Stimulated activated CD4-positive, alpha-beta T cell treated with anti-CD3 and anti-CD28 coated beads, Interleukin-12 subunit alpha, Interleukin-12 subunit beta, amount 100 ng/mL, for 24 hours (primary cell): ENCODE measurements at regions not wholly inside any gene's neighbourhood (a gene's known extent, or its start where the extent isn't known, plus 50 kb on each side); places are given as distances from the start of the nearest gene placed in this dataset.

ENCODE experiments used
- DNase-seq, 2 experiments: peaks; one replicate each; pipeline ENCODE4 v3.0.0-alpha.2; 2020; ENCODE audit warnings: low read depth in 2 of 2

DNA sequence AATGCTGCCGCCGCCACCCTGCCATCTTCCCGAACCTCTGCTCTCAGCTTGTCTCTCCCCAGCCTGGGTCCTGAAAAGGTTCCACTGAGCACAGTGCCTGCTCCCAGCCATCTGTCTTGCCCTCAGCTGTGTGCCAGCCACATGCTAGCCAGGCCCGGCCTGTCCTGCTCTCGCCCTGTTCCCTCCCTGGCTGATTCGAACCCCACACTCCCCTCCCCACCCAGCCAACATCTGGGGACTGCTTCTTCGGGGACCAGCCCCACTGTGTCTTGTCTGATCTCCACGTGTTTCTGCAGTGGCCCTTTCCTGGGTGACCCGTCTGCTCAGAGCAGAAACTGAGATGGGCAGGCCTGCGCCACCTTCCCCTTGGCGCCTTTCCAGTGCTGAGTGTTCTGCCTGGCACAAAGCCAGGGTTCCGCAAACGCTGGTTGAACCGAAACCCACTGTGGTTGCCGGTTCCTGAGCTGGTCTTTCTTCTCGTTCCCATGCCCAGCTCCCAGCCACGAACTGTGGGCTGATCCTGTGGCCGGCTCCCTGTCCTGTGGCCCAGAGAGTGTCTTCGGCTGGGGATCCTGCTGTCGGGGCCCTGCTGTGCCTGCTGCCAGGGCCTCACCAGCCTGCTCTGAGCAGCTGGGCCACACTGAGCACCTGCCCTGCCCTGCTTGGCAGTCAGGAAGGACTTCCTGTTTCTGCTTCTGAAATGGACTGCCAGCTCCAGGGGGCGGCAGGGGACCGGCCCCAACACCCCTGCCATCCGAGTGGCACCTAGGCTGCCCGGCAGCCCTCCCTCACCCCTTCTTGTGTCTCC lies 62.7 kb upstream of the KLF13 start:
- DNase-seq: peak; percentile 49 to 66

DNA sequence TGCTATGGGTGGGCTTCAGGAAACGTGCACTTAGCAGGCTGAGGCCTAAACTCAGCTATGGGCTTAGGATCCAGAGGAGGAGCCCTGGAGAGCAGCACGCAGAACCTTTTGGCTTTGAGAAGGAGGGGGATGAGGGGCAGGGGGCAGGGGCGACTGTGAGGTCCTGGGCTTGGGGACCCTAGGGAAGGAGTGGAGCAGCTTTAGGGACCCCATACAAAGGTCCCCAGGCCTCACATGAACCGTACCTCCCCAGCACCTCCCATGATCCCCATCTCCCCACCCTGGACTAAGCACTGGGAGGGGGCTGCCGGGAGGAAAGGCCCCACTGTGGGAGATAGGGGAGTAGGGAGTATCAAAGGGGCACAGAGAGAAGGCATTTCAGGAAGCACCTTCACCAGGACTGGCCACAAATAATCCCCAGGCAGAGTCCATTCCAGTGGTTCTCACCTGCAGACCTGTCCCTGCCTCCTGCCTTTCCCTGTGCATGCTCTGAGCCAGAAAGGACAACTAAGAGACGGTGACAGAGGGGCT lies 62.0 kb upstream of the KLF13 start:
- no peak for DNase-seq

DNA sequence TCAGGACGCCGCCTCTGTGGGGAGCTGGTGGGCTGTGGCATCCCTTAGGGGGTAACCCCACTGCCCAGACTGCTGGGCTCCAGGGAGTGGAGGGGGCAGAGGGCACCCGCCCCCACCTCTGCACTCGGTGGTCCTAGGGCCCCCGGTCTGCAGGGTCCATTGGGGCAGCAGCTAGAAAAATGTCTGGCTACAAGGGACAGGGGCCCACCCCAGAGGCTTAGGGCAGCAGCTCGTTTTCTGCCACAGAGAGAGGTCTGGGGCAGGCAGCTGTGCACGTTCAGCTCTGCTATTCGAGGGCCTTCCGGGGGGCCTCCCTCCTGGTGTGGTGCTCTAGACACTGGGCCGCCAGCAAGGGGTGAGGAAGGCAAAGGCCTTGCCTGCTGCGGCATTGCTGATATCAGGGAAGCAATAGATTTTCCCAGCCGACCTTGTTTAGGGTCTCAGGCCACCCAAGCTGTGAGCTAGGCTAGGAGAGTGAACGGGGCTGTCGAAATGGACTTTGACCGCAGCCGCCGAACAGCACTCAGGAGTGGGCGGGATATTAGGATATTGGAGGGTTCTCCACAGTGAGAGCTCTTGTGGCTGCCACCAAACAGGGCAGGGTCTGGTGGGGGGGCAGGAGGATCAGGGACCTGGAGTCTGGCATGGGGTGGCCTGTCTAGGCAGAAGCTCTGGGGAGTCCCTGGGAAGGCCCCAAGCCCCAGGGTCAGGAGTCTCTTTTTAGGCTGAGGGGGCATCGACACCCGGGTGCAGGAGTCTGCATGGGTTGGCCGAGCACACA lies 61.4 kb upstream of the KLF13 start:
- no peak for DNase-seq

DNA sequence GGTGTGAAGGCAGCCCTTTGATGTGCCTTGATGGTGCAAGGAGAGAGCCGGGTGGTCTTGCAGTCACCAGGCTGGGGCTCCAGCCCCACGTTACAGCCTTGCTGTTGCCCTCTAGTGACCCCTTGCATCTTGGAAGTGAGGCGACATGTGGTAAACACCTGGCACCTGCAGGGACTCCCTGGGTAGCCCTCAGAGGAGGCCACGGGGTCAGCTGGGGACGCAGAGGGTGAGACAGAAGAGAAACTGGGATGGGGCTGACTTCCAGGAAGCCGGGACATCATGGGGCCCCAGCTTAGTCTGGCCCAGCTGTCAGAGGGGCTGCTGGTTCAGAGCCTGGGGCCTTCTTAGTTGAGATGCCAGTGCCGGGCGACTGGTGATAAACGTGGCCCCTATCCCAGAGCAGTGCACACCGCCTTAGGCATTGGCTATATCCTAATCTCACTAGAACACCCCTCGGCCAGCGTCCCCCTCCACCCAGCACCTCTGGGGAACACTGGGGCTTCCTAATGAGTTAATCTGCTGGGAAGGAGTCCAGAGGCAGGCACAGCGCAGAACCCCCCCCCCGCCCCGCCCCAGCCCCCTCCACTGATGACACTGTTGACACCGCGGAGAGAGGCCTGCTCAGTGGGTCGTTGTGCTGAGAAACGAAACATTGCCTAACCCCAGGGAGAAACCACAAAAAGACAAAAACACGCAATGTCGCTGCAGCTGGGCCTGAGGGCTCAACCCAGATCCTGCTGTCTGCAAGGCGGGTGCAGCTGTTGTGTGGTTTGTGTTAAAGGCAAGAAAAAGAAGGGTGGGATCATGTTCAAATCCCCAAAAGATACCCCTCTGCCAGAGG lies 60.5 kb upstream of the KLF13 start:
- peak; percentile 29 to 55 for DNase-seq

DNA sequence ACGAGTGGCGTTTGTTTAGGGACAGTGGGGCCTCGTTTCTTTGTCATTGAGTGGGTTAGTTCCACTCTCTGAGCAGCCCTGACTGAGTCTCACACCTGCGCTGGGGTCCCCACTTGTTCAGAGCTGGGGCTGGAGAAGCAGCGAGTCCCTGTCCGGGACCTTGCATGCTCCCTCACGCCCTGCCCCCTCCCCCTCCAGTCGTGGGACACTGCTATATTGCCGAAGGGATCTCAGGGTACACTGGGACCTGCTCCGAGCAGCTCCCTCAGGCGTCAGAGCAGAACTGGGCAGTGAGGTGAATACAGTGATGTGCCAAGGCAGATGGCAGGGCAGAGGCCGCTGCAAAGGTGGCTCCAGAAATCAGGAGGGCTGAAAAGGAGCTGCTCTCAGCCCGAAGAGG lies 59.9 kb upstream of the KLF13 start:
- DNase-seq: no peak

DNA sequence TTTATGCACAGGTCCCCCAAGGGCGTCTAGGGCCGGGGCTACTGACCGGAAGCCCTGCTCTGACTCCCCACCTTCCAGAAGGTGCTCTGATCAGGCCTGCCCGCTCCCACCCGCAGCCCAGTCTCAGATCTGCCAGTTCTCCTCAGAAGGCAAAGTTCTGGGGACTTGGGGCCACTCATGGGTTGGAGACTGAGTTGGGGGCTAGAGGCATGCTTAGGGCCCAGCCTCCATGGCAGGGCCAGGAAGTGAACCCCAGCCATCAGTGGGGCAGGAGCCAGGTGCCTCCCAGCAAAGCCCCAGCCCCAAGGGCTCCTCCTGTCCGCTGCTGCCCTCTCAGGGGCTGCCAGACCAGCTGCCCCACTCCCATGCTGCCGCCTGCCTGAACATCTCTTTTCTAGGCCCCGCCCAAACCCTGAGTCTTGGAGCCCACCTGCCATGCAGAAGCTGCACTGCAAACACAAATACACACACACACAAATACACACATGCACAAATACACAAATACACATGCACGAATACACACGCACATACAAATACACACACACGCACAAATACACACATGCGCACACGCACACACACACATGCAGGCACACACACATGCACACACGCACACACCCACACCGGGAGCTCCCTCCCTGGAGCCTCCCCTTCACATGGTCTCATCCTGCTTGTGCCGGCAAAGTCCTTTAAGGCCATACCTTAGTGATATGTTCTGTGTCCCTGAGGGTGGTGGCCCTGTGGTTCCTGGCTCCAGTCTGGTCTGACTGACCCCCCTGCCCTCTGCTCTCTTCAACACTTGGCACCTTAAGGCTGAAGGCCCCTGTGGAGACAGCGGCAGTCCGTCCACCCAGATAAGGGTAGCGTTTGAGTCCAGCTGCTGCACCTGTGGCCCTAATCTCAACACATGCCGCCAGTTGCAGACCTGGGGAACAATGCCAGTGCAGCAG lies 59.2 kb upstream of the KLF13 start:
- DNase-seq: no peak

DNA sequence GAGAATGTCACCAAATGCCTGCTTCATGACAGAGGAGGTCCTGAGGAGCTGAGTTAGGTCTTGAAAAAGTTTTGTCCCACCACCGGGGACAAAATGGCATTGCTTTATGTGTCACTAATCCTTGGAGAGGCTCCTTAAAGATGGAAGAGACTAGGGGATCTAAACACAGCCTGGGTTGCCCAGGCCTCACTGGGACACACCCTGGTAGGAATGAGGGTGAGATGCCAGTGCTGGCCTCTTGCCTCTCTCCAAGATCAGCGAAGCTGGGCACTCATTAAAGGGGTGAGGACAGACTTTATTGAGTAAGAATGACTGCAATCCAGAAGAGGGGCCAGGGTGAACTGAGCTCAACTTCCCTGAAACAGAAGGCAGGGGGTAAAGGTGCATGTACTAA lies 58.5 kb upstream of the KLF13 start:
- DNase-seq: no peak

DNA sequence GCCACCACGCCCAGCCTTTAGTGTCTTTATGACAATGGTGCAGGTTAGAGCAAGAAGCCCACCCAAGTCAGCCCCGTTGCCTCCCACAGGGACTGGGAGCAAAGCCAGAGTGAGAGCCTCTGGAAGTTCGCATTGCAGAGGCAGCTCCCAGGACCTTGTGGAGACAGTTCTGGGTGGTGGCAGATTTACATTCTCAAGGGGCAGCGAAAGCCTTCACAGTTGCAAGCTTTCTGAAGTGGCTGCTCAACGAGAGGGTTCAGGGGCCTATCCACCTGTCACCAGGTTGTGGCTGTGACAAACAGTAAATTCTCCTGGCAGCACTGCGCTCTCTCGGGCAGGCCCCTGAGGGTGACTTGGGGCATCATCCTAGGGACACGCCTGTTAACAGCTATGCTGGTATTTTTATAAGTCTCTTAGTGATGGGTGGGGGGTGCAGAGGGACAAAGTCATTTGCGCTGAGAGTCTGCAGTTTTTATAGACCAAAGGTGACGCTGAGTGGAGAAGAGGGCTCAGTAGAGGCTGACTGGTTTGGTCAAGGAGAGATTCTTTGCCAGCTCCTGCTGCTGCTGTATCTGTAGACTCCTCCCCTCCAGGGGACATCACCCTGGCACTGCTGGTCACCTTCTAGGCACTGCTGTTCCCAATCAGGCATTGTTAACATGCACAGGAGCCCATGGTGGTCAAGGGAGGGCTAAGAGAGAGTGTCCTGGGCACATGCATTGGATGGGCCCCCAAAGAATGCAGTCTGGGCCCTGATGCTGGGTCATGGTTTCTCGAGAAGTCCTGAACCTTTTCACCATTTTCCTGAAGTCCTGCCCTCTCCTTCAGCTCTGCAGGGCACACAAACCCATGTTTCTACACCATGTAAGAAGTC lies 57.5 kb upstream of the KLF13 start:
- no peak for DNase-seq

DNA sequence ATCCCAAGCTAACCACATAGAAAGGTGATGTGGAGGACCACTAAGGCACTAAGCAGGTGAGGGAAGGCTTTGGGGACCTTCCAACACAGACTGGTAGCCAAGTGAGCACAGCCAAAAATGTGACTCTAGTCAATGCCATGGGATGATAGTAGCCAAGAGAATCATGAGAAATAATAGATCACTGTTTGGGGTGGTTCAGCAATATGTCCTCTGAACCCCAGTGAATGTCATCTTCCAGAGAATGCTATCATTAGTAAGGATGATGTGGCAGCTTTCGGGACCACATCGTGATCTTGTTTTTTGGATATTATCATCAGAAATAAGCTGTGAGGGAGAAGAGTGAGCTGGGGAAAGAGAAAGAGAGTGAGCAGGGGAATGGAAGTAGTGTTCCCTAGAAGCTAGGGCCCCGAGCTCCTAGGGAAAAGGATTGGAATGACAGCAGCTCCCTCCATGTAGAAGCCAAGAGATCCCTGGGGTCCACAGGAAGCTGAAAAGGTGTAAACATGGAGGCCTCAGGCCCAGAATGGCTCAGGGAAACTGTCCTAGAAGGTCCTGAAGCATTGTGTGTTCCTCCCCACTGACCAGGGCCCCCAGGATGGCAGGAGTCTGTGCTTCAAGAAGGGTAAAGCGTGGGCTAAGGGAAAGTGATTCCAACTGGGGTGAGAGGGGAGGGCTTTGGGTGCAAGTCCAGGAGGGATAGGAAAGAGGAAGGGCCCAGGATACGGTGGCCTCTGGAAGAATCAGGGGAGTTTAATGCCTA lies 56.6 kb upstream of the KLF13 start:
- no peak for DNase-seq

DNA sequence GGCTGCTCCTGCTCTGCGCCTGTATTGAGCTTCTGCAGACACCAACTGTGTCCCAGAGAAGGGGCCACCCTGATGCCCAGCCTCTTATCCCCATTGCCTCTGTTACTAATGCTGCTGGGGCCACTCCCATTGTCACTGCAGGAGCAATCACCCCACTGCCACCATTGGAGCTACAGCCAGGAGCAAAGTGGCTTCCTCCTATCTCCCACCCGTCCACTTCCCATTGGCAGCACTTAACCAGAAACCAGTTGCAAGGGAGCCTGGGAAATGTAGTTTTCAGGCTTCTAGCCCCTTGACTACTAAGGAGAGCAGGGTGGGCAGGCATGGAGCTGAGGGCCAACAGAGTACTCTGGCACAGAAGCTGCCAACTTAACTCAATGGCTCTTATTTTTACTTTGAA lies 55.9 kb upstream of the KLF13 start:
- DNase-seq: no peak

DNA sequence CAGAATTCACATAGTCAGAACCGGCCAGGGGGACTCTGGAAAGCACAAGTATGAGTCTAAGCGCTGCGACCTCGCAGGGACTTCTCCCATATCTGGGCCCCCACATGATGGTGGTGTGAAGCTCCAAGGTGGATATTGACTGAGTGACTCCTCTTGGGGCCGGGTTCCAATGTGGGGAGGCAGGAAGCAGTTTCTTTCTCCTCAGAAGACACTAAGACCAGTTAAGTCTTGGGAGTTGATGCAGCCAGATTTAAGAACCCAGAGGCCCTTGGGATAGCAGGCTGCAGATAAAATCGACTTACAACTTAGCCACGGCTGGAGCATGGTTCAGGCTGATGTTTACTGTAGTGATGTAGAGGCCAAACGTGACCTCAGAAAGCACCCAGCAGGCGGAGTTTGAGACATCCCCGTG lies 55.4 kb upstream of the KLF13 start:
- no peak for DNase-seq

DNA sequence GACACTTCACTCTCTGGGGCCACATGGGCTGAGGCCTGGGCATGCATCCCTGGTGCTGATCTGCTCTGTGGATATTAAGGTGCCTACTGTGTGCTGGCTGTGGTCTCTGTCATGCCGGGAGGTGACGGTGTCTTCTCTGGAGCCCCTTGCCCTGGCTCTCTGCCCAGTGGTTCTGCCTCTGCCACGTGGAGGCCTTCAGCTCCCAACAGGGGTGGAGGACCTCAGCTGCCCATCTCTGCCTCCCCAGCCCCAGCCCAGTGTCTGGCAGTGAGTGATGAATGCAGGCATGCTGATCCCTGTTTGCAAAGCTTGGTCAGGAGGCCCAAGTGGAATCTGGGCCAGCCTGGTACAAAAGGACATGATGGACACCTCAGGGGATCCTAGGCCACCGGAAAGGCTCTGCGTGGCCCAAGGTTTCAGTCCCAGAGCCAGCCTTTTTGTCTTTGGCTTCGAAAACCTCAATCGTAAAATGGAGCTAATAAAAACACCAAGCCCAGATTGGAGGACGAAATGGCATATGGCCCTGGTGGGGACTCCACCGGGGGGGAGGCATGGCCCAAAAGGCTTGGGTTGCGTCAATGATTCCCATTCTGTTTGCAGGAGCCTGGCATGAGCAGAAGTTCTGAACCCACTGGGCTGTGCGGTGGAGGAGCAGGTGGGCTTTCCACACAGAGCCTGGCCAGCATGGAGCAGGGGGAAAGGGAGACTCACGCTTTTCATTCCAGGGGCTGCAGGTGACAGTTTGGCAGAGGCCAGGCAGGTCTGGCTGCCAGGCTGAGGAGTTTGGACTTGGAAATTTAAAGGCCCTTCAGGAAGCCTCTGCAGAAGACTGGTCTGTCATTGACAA lies 54.7 kb upstream of the KLF13 start:
- DNase-seq: no peak

DNA sequence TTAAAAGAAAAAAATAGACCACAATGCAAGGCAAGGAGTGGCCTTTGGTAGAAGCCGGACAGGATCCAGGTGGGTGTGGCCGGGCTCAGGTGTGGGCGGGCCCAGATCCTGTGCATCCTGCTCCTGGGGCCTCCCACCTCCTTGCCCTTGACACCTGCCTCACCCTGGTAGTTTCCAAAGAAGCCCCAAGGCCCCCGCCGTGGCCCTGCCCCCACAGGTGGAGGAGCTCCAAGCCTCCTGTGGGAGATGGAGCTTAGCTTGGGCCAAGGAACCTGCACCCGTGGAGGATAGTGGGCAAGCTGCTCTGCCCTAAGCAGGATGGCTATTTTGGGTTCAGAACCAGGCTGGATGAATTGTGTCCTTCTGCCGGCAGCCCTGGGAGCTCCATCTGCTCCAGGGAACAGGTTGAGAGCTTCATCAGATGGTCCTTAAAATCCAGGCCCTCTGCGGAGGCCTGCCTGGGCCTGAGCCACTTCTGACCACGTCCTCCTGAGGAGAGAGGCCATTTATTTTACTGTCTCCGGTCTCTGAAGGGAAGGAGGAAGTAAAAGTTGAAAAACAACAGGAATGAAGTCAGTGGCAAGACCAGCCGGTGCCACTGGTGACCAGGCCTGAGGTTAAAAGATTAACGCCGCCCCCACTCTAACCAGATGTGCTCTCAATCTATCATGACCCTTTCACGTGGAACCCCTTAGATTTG lies 53.9 kb upstream of the KLF13 start:
- no peak for DNase-seq

DNA sequence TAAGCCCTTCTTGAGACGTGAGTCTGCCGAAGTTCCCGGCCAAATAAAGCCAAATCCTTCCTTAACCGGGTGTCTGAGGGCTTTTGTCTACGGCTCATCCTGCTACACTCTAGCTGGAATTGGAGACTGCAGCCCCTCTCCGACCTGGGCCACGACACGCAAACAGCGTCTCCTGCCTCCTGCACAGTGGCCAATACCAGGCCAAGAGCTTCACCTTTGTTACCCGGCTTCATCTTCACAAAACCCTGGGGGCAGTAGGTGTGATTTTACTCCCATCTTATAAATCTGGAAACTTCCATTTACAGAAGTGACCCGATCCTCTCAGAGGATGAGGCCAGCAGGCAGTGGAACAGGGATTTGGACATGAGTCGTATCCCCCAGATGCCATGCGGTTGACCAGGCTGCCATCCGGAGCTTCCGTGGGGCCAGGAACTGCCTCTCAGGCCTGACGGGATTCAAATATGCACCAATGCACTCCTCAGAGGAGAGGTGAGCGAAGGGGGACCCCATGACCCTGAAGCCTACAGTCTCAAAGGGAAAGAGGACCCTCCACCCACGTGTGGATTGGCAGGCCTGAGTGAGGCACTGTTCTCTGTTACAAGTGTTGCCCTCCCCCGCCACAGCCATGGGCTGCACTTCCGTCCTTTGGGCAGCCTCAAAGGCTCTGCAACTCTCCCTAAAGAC lies 53.2 kb upstream of the KLF13 start:
- no peak for DNase-seq

DNA sequence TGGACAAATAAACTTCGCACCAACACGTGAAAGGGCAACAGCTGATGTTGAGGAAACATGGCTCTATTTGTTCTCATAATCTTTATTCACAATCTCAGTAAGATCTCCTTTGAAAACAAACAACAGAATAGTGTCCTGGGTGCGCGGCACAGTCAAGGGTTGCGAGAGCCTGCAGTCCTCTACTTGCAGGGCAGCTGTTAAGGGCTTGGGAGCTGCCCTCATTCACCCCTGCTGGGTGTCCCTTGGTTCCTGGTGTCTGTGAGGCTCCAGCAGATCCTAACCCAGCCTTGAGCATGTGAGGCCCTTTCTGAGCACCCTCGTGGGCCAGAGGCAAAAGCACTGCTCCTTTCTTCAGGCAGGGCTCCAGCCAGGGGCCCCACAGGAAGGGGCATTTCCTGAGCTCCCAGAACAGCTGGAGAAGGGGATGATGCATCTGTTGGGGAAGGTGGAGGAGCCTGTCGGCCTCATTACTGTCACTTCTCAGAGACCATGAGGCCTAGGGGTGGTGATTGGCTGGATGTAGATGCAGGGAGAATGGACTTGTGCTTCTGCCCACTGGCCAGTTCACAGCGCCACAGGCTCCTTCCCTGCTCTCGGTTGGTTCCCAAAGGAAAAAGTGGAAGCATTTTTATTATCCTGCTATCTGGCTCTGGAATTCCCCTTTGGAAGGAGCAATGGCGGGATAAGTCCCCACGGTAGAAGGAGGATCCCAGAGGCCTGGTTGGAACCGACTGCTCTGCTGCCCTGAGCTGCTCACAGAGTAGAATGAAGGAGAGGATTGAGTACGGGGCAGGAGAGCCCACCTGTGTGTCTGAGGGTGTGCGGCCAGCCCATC lies 51.9 kb upstream of the KLF13 start:
- no peak for DNase-seq
